ENCODE measurements at regions not wholly inside any gene's neighbourhood (a gene's known extent, or its start where the extent isn't known, plus 50 kb on each side); places are given as distances from the start of the nearest gene placed in this dataset.

- Histone ChIP-seq H3K4me3 (no peak overlapping the region), H3K27me3 (ENCODE audit: low read depth) (no peaks in the 10 kb centered on the region), H3K36me3 (no peaks in the 10 kb centered on the region), H3K9me3 (no peaks in the 10 kb centered on the region), H3K27ac (no peak overlapping the region), H3K4me1 (no peaks in the 10 kb centered on the region)
- no peak for ATAC-seq
- intact Hi-C loops (cut with DNase I): no loop called here
- TF ChIP-seq CTCF (IDR thresholded peaks at IDR 0.05): no peak
- DNase-seq: no peak
Observed at GRCh38 chr11:114918286-114918685, 240.0 kb downstream of the NXPE2 start.

DNA sequence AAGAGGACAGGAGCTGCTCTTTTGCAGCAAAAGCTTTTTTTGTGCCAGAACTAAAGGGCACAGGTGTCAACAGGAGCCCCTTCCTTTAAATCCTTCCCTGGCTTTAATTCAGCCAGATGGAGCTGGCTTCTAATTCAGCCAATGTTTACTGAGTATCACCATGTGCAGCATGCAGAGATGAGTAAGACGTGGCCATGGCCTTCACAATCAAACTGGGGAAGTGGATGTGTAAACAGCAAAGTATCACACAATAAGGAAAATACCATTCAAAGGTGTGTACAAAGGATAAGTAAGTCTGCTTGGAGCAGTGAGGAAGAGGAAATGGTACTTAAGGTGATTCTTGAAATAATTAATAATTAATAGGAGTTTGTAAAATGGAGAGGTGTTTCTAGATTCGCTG lies 243.4 kb downstream of the NXPE2 start:
- ATAC-seq (no peak), DNase-seq (no peak)
- no peak for TF ChIP-seq CTCF (IDR thresholded peaks at IDR 0.05)
- Histone ChIP-seq H3K9me3 (no peaks in the 10 kb centered on the region), H3K27me3 (ENCODE audit: low read depth) (no peaks in the 10 kb centered on the region), H3K4me1 (no peaks in the 10 kb centered on the region), H3K4me3 (no peak overlapping the region), H3K27ac (no peak overlapping the region), H3K36me3 (no peaks in the 10 kb centered on the region)
- intact Hi-C loops (cut with DNase I): no loop called here

DNA sequence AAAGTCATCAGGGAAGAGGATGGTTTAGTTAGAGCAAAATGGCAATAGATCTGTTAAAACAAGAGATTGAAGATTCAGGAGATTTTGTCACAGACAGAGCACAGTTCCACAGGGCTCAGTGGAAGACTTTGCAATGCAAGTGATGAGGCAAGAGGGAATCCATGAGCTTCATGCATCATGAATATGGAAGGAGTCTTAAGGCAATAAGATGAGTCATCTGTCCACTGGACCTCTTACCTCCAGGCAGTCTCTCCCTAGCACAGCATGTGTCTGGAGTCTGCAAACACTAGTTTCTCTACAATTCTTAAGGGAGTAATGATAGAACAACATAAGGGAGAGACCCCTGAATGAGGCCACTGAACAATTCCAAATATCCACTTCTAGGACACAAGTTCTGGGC lies 245.7 kb downstream of the NXPE2 start:
- TF ChIP-seq CTCF (IDR thresholded peaks at IDR 0.05): no peak
- no peak for ATAC-seq
- H3K36me3 ChIP-seq: no peaks in the 10 kb centered on the region
- no peaks in the 10 kb centered on the region for H3K4me1 ChIP-seq
- DNase-seq: no peak
- no peak overlapping the region for H3K4me3 ChIP-seq
- H3K27me3 ChIP-seq (ENCODE audit: low read depth): no peaks in the 10 kb centered on the region
- intact Hi-C loops (cut with DNase I): no loop called here
- no peak overlapping the region for H3K27ac ChIP-seq
- H3K9me3 ChIP-seq: no peaks in the 10 kb centered on the region

DNA sequence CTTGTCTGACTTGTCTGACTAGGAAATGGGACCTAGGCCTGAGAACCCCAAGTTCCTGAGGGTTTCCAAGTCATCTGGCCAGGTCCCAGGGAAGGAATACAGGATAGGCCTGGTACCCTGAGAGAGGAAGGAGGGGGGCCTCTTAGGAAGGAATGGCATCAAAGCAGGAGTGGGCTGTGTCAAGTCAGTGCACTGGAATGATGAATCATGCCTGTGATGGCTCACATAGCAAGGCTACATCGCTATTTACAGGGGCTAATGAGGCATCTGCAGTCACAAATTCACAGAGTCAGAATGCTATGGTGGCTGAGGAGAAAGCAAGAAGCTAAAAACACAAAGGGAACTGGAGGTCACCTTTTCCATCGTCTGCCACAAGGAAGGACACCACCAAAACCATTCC lies 247.3 kb downstream of the NXPE2 start:
- intact Hi-C loops (cut with DNase I): no loop called here
- no peak for ATAC-seq

DNA sequence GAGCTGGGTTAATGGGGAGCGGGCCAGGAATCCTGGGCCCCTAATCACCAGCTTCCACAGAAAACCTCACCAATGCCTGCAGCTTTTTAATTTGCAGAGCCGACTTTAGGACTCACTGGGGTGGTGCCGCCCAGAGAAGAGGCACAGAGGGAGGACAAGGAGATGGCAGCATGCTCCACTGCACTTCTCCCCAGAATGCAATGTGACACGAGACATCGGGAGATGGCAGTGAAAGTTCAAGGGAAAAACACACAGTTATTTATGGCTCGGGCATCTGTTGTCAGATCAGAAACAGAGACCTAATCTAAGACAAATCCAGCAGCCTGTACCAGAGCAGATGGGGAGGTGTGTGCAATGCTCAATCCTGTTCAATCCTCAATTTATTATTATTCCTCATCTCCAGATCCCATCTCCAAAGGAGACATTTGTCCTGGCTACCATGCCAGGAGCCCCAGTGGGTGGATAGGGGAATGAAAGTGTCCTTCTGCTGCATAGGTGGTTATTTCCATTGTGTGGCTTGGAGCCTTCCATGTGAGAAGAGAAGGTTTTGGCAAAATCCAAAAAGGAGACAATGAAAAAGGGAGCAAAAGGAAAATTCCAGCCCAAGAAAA lies 250.0 kb downstream of the NXPE2 start:
- DNase-seq (no peak), ATAC-seq (no peak)
- H3K27ac ChIP-seq: no peak overlapping the region
- H3K36me3 ChIP-seq: no peaks in the 10 kb centered on the region
- TF ChIP-seq CTCF (IDR thresholded peaks at IDR 0.05): no peak
- H3K27me3 ChIP-seq (ENCODE audit: low read depth): no peaks in the 10 kb centered on the region
- H3K4me3 ChIP-seq: no peak overlapping the region
- no peaks in the 10 kb centered on the region for H3K9me3 ChIP-seq
- no peaks in the 10 kb centered on the region for H3K4me1 ChIP-seq
- intact Hi-C loops (cut with DNase I): no loop called here

More for the DNA sequence above, 247.3 kb downstream of the NXPE2 start:
- H3K27me3 ChIP-seq (ENCODE audit: low read depth): no peaks in the 10 kb centered on the region
- no peaks in the 10 kb centered on the region for H3K36me3 ChIP-seq
- H3K4me1 ChIP-seq: no peaks in the 10 kb centered on the region
- TF ChIP-seq CTCF (IDR thresholded peaks at IDR 0.05): no peak
- no peak overlapping the region for H3K27ac ChIP-seq
- H3K4me3 ChIP-seq: no peak overlapping the region
- no peak for DNase-seq
- no peaks in the 10 kb centered on the region for H3K9me3 ChIP-seq
